HG02610 (cell line): ENCODE measurements at regions not wholly inside any gene's neighbourhood (a gene's known extent, or its start where the extent isn't known, plus 50 kb on each side); places are given as distances from the start of the nearest gene placed in this dataset.

Source experiments
- ATAC-seq: cut with Tn5 transposase; IDR thresholded peaks from one replicate; pipeline ENCODE4 v1.9.1; 2021; ENCODE audit warnings: mild to moderate bottlenecking, moderate library complexity; ENCODE audit not compliant: unreplicated experiment

DNA sequence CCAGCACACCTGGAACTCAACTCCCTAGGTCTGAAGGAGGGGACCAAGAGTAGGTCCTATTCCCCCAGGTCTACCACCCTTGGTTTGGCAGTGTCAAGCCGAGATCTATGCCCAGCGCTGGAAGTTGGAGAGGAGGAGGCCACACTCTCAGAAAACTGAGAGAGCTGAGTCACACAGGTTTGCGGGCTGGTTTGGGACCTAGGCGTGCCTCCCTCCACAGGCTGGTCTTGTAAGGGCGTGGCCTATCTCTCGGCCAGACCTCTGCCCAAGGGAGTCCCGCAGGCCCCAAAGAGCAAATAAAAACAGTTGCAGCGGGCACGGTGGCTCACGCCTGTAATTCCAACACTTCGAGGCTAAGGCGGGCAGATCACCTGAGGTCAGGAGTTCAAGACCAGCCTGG is 52.9 kb upstream of the INTU start:
- no peak for ATAC-seq

DNA sequence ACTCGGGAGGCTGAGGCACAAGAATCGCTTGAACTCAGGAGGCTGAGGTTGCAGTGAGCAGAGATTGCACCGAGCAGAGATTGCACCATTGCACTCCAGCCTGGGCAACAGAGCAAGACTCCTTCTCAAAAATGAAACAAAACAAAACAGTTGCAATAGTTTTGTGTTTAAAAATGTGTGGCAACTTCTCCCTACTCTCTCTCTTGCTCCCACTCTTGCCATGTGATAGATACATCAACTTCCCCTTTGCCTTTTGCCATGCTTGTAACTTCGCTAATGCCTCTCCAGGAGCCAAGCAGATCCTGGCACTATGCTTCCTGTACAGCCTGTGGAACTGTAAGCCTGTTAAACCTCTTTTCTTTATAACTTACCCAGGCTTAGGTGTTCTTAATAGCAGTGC is 52.5 kb upstream of the INTU start:
- ATAC-seq: no peak

DNA sequence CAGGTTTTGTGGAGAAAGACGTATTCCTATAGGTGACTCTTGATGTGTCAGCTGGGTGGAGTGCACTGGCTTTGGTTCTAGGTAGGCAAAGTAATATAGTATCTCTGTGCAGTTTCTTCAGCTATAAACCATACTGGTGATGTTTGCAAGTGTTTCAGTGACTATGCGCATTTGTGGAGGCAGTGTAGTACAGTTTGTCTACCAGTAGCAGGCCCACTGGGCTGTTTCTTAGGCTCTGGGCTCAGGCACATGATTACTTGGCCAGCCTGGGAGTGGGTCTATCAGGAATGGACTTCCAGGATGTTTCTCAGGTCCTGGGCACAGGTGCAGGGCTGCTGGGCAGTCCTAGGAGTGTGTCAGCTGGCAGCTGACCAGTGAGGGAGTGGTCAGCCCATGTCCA is 51.9 kb upstream of the INTU start:
- ATAC-seq: no peak
